ENCODE measurements at regions not wholly inside any gene's neighbourhood (a gene's known extent, or its start where the extent isn't known, plus 50 kb on each side); places are given as distances from the start of the nearest gene placed in this dataset.
A peak's percentile ranks its signal among the peaks of the same experiment; 100 is the strongest.
"Not testable (repeated sequence)": the region's sequence is repeated elsewhere in the genome, so short reads cannot be mapped to it uniquely, and the experiment has no call there.

- DNase-seq = no peak
These were observed 380.2 kb upstream of the ZNF462 start for GRCh38 chr9:106482733-106483132.

- DNase-seq = no peak
These were observed 376.3 kb upstream of the ZNF462 start for GRCh38 chr9:106486685-106487084.

- peak in 29 of 58 donors; percentile 0 to 60 (median 15) for DNase-seq
These were observed 375.7 kb upstream of the ZNF462 start for GRCh38 chr9:106487266-106487665.

GRCh38 chr9:106492126-106492525 is 370.8 kb upstream of the ZNF462 start:
- DNase-seq = not testable (repeated sequence)

GRCh38 chr9:106500171-106500570 is 362.8 kb upstream of the ZNF462 start:
- DNase-seq = no peak

GRCh38 chr9:106501210-106501609 is 361.8 kb upstream of the ZNF462 start:
- DNase-seq = not testable (repeated sequence)

- no peak for DNase-seq
These were observed 360.0 kb upstream of the ZNF462 start for GRCh38 chr9:106502930-106503329.

GRCh38 chr9:106503759-106504158 is 359.2 kb upstream of the ZNF462 start:
- no peak for DNase-seq

- DNase-seq = no peak
These were observed 336.2 kb upstream of the ZNF462 start for GRCh38 chr9:106526716-106527204.

- DNase-seq = no peak
These were observed 334.8 kb upstream of the ZNF462 start for GRCh38 chr9:106528158-106528557.

GRCh38 chr9:106529616-106530015 is 333.4 kb upstream of the ZNF462 start:
- no peak for DNase-seq

- DNase-seq = no peak
These were observed 331.5 kb upstream of the ZNF462 start for GRCh38 chr9:106531491-106531890.

GRCh38 chr9:106532306-106533015 is 330.5 kb upstream of the ZNF462 start:
- DNase-seq = no peak

GRCh38 chr9:106534800-106535199 is 328.2 kb upstream of the ZNF462 start:
- DNase-seq = no peak

GRCh38 chr9:106535439-106535838 is 327.5 kb upstream of the ZNF462 start:
- DNase-seq = peak in 1 of 58 donors; percentile 16

GRCh38 chr9:106557996-106558667 is 304.8 kb upstream of the ZNF462 start:
- DNase-seq = no peak

- DNase-seq = no peak
These were observed 302.4 kb upstream of the ZNF462 start for GRCh38 chr9:106560540-106560939.

GRCh38 chr9:106575823-106576222 is 287.1 kb upstream of the ZNF462 start:
- DNase-seq = peak in 2 of 58 donors; percentile 1 to 16

- DNase-seq = no peak
These were observed 286.7 kb upstream of the ZNF462 start for GRCh38 chr9:106576232-106576760.

GRCh38 chr9:106577121-106577520 is 285.8 kb upstream of the ZNF462 start:
- DNase-seq = no peak

- DNase-seq = no peak
These were observed 282.4 kb upstream of the ZNF462 start for GRCh38 chr9:106580546-106580945.

- no peak for DNase-seq
These were observed 281.0 kb upstream of the ZNF462 start for GRCh38 chr9:106581973-106582372.

- DNase-seq = no peak
These were observed 279.2 kb upstream of the ZNF462 start for GRCh38 chr9:106583751-106584150.

All from anterior cingulate cortex (tissue), 58 donors.